ENCODE measurements at regions not wholly inside any gene's neighbourhood (a gene's known extent, or its start where the extent isn't known, plus 50 kb on each side); places are given as distances from the start of the nearest gene placed in this dataset.

DNA sequence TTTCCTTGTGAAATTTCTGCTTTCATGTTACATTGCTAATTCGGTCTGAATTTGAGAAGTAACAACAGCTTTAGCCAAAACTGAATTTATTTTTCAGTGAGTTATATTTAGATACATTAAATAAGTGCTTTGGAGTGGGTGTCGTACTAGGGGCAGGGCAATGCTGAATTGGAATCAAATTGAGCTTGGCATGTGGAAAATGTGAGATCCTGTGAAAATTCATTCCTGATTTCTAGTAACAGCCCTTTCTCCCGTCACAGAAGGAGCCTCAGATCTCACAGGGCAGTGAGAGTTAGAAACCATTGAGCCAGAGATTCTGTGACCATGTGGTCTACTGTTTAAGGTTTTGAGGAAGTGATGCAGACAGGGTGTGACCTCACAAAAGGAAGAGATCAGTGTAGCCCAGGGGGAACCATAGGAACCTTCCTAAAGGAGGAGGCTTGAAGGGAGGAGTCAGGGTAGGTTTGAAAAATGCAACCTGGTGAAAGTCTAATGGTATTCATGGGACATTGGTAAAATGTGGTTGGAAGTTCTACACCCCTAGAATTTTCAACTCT is 1136.8 kb downstream of the AACS start:
- TF ChIP-seq, protein P1, sequence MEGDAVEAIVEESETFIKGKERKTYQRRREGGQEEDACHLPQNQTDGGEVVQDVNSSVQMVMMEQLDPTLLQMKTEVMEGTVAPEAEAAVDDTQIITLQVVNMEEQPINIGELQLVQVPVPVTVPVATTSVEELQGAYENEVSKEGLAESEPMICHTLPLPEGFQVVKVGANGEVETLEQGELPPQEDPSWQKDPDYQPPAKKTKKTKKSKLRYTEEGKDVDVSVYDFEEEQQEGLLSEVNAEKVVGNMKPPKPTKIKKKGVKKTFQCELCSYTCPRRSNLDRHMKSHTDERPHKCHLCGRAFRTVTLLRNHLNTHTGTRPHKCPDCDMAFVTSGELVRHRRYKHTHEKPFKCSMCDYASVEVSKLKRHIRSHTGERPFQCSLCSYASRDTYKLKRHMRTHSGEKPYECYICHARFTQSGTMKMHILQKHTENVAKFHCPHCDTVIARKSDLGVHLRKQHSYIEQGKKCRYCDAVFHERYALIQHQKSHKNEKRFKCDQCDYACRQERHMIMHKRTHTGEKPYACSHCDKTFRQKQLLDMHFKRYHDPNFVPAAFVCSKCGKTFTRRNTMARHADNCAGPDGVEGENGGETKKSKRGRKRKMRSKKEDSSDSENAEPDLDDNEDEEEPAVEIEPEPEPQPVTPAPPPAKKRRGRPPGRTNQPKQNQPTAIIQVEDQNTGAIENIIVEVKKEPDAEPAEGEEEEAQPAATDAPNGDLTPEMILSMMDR (IDR thresholded peaks at IDR 0.05), result no peak
- no peak for TF ChIP-seq POLR2A (IDR thresholded peaks at IDR 0.05)

Measured in stomach (tissue), 4 donors.